GM12878 (cell line): ENCODE measurements at regions not wholly inside any gene's neighbourhood (a gene's known extent, or its start where the extent isn't known, plus 50 kb on each side); places are given as distances from the start of the nearest gene placed in this dataset.

Source experiments
- ATAC-seq: fragments of 200-7000 bp; cut with Tn5 transposase; 3 replicates; pipeline ENCODE4 v1.9.1; 2020; ENCODE audit warnings: mild to moderate bottlenecking, moderate library complexity
- BruUV-seq: library from RNA; stranded (reverse); fragments of 400-500 nt; replicated peaks from 2 replicates; lab custom pipeline; 2021; lab: Mats Ljungman, UMichigan
- CTCF ChIA-PET: fragments of 300-600 bp; sonication (Branson Sonifier 250); formaldehyde crosslinking; extraction: SDS; loops from one replicate; lab custom pipeline; 2021; ENCODE audit warnings: inconsistent platforms; lab: Yijun Ruan, JAX
- POLR2A ChIA-PET: fragments of 350-600 bp; formaldehyde crosslinking; extraction: SDS; loops from one replicate; lab custom pipeline; 2021; ENCODE audit warnings: inconsistent platforms; lab: Charles Lee
- RAD21 ChIA-PET: fragments of 300-600 bp; sonication (Branson Sonifier 250); formaldehyde crosslinking; loops from one replicate; lab custom pipeline; 2023; ENCODE audit warnings: antibody characterized with exemption; ENCODE audit not compliant: unreplicated experiment; lab: Charles Lee
- SMC1A ChIA-PET: fragments of 300-600 bp; sonication (Branson Sonifier 250); formaldehyde crosslinking; loops from one replicate; lab custom pipeline; 2023; ENCODE audit not compliant: unreplicated experiment, uncharacterized antibody; lab: Charles Lee
- DNase-seq: peaks from one replicate; pipeline ENCODE4 v3.0.0-alpha.2; 2011; ENCODE audit warnings: low read depth, low spot score
- FAIRE-seq: peaks from 3 replicates; lab custom pipeline; 2011; peaks lifted over from hg19 to GRCh38; lab: Jason Lieb, UNC
- H2AFZ ChIP-seq: 2 replicates; pipeline ENCODE4 v1.6.0; 2011; ENCODE audit warnings: low read depth, low read length, control low read depth; ENCODE audit not compliant: control insufficient read depth
- H3K27ac ChIP-seq: 2 replicates; pipeline ENCODE4 v1.5.1; 2011; ENCODE audit warnings: control low read depth; ENCODE audit not compliant: control insufficient read depth, insufficient read depth
- H3K27me3 ChIP-seq, 2 experiments: replicated peaks in 1 of 2; 2 replicates each; pipeline versions ENCODE4 v1.6.0 to v1.6.1; 2011; ENCODE audit warnings: low read length in 1 of 2; ENCODE audit not compliant: control insufficient read depth in 2 of 2, insufficient read depth in 2 of 2
- H3K36me3 ChIP-seq, 2 experiments: 2 replicates each; pipeline ENCODE4 v1.5.1; 2011; ENCODE audit warnings: low read length in 1 of 2; ENCODE audit not compliant: control insufficient read depth in 2 of 2, insufficient read depth in 2 of 2
- H3K4me1 ChIP-seq: 2 replicates; pipeline ENCODE4 v1.6.1; 2011; ENCODE audit warnings: mild to moderate bottlenecking, low read length, moderate library complexity, mixed read lengths; ENCODE audit not compliant: control insufficient read depth, insufficient read depth
- H3K4me2 ChIP-seq: 2 replicates; pipeline ENCODE4 v1.6.0; 2011; ENCODE audit warnings: control low read depth; ENCODE audit not compliant: control insufficient read depth, insufficient read depth
- H3K4me3 ChIP-seq: fragments of 200-600 bp; sonication (generic); 2 replicates; pipeline ENCODE4 v1.5.1; 2016
- H3K79me2 ChIP-seq: 2 replicates; pipeline ENCODE4 v1.6.0; 2011; ENCODE audit warnings: low read length; ENCODE audit not compliant: control insufficient read depth, insufficient read depth
- H3K9ac ChIP-seq: 2 replicates; pipeline ENCODE4 v1.8.0; 2011; ENCODE audit warnings: low read length, control low read depth, mixed read lengths; ENCODE audit not compliant: control insufficient read depth, insufficient read depth
- H3K9me3 ChIP-seq: replicated peaks from 3 replicates; pipeline ENCODE4 v1.5.1; 2011; ENCODE audit warnings: mild to moderate bottlenecking, low read length; ENCODE audit not compliant: control insufficient read depth, insufficient read depth
- H4K20me1 ChIP-seq: 2 replicates; pipeline ENCODE4 v1.6.0; 2011; ENCODE audit not compliant: control insufficient read depth, insufficient read depth
- BCL3 ChIP-seq: IDR thresholded peaks from 2 replicates; pipeline ENCODE4 v1.6.1; 2011; ENCODE audit warnings: borderline replicate concordance, low read depth, mild to moderate bottlenecking, moderate library complexity, low read length; ENCODE audit not compliant: insufficient read depth, poor library complexity, severe bottlenecking
- BMI1 ChIP-seq: fragments of 450-650 bp; IDR thresholded peaks from 2 replicates; pipeline ENCODE4 v1.6.1; 2016; ENCODE audit warnings: mild to moderate bottlenecking, moderate library complexity, borderline replicate concordance
- CEBPB ChIP-seq, 2 experiments: fragments of 150-350 bp in 1 of 2; IDR thresholded peaks; 2 replicates each; pipeline ENCODE4 v1.6.1; 2012 to 2014; ENCODE audit warnings: low read depth in 2 of 2, low read length in 2 of 2, borderline replicate concordance in 1 of 2, inconsistent platforms in 1 of 2
- CREM ChIP-seq: IDR thresholded peaks from 2 replicates; pipeline ENCODE4 v1.6.1; 2014; ENCODE audit warnings: antibody characterized with exemption, low read depth
- E4F1 ChIP-seq: fragments of 450-650 bp; IDR thresholded peaks from 2 replicates; pipeline ENCODE4 v1.6.1; 2018; ENCODE audit warnings: borderline replicate concordance, mild to moderate bottlenecking; ENCODE audit not compliant: partially characterized antibody
- EED ChIP-seq: sonication (generic); IDR thresholded peaks from 2 replicates; pipeline ENCODE4 v1.6.1; 2016; ENCODE audit warnings: antibody characterized with exemption, low read depth
- HCFC1 ChIP-seq: fragments of 150-350 bp; IDR thresholded peaks from 2 replicates; pipeline ENCODE4 v1.6.1; 2014; ENCODE audit warnings: low read length
- RUNX3 ChIP-seq: IDR thresholded peaks from 2 replicates; pipeline ENCODE4 v1.6.1; 2012; ENCODE audit warnings: low read length, inconsistent platforms
- SREBF1 ChIP-seq: IDR thresholded peaks from 2 replicates; pipeline ENCODE4 v1.6.1; 2012; ENCODE audit warnings: mild to moderate bottlenecking, low read length
- SRF ChIP-seq, 2 experiments: IDR thresholded peaks; 2 replicates each; pipeline ENCODE4 v1.6.1; 2011; ENCODE audit warnings: low read depth in 2 of 2, low read length in 2 of 2, mild to moderate bottlenecking in 1 of 2, moderate library complexity in 1 of 2
- TARDBP ChIP-seq: IDR thresholded peaks from 2 replicates; pipeline ENCODE4 v1.6.1; 2016; ENCODE audit warnings: borderline replicate concordance
- ZBTB4 ChIP-seq: fragments of 450-650 bp; formaldehyde crosslinking; IDR thresholded peaks from 2 replicates; pipeline ENCODE4 v1.4.0; 2022; ENCODE audit warnings: mild to moderate bottlenecking, moderate library complexity
- ZBTB40 ChIP-seq: fragments of 450-650 bp; IDR thresholded peaks from 2 replicates; pipeline ENCODE4 v1.6.1; 2016; ENCODE audit warnings: mild to moderate bottlenecking, moderate library complexity, borderline replicate concordance
- ZSCAN29 ChIP-seq: fragments of 450-650 bp; IDR thresholded peaks from 2 replicates; pipeline ENCODE4 v1.6.1; 2017; ENCODE audit warnings: mild to moderate bottlenecking, moderate library complexity
- WGBS: methylation state at CpG from one replicate; pipeline ENCODE4 v1.1.6; 2016; ENCODE audit warnings: low lambda C conversion rate; ENCODE audit not compliant: insufficient replicate concordance, insufficient coverage; ENCODE audit errors: missing lambda C conversion rate; 5-methylcytosine and 5-hydroxymethylcytosine counted together
- in situ Hi-C: fragments of 300-500 bp; cut with MboI; formaldehyde crosslinking; loops from 9 replicates; pipeline ENCODE4 v1.14.3; 2018; ENCODE audit warnings: mixed read lengths
- intact Hi-C: fragments of 100-400 bp; cut with micrococcal nuclease; formaldehyde crosslinking; loops from one replicate; pipeline ENCODE4 v1.14.2; 2022; ENCODE audit not compliant: unreplicated experiment

GRCh38 chr18:2301316-2301715, 270.0 kb downstream of the METTL4 start:
- no peak overlapping the region for H2AFZ ChIP-seq
- WGBS: 39% methylated on average over 2 of the region's 2 CpGs
- ChIA-PET RAD21 (no interaction called here), SMC1A (interaction anchor here (1.0 kb wide), 1 partner anchor 160 kb away, joined by 3 read pairs; no protein-coding TSS in a partner anchor), POLR2A (no interaction called here), CTCF (interaction anchor here (1.1 kb wide), 1 partner anchor 9 kb away, joined by 4 read pairs; no protein-coding TSS in a partner anchor)
- no TSS peak for BruUV-seq
- no peaks in the 10 kb centered on the region for H3K4me1 ChIP-seq
- DNase-seq: no peak
- in situ Hi-C loops (no loop called here), intact Hi-C loops (no loop called here)
- no peaks in the 10 kb centered on the region for H3K9me3 ChIP-seq
- no peaks in the 10 kb centered on the region for H3K79me2 ChIP-seq
- H3K4me3 ChIP-seq: no peak overlapping the region
- no peaks in the 10 kb centered on the region for H3K36me3 ChIP-seq
- no peaks in the 10 kb centered on the region for H4K20me1 ChIP-seq
- no peak overlapping the region for H3K27ac ChIP-seq
- FAIRE-seq: no peak
- H3K4me2 ChIP-seq: no peak overlapping the region
- no peaks in the 10 kb centered on the region for H3K27me3 ChIP-seq
- no peak overlapping the region for H3K9ac ChIP-seq
- no peak for ATAC-seq
- TF ChIP-seq SREBF1: no peak
- no peak for TF ChIP-seq EED
- TF ChIP-seq RUNX3: no peak
- TF ChIP-seq ZBTB40: no peak
- no peak for TF ChIP-seq BCL3
- no peak for TF ChIP-seq ZSCAN29
- TF ChIP-seq E4F1: no peak
- TF ChIP-seq TARDBP: no peak
- TF ChIP-seq CREM: no peak
- TF ChIP-seq ZBTB4 (CRISPR knock-in tag): no peak
- TF ChIP-seq CEBPB (IDR thresholded peaks at IDR 0.05; ENCODE audit: borderline replicate concordance in 1 of 2, low read depth in 2 of 2, low read length in 2 of 2): no peak
- TF ChIP-seq SRF (IDR thresholded peaks at IDR 0.05; ENCODE audit: low read depth in 2 of 2, low read length in 2 of 2): no peak
- no peak for TF ChIP-seq BMI1
- no peak for TF ChIP-seq HCFC1
